Spleen (tissue), 7 donors: ENCODE measurements at regions not wholly inside any gene's neighbourhood (a gene's known extent, or its start where the extent isn't known, plus 50 kb on each side); places are given as distances from the start of the nearest gene placed in this dataset.

Source experiments
- CTCF ChIP-seq, 11 experiments: fragments of 200-600 bp in 7 of 11; fragments of 450-650 bp in 4 of 11; sonication (generic) in 4 of 11; IDR thresholded peaks in 8 of 11; conservative IDR thresholded peaks in 3 of 11; 1 replicate in 7 of 11; 2 replicates in 4 of 11; pipeline versions ENCODE4 v1.4.0 to v1.8.0; 2016 to 2021; ENCODE audit warnings: antibody characterized with exemption in 11 of 11, inconsistent platforms in 4 of 11, mild to moderate bottlenecking in 1 of 11
- POLR2A ChIP-seq, 3 donors: fragments of 450-650 bp; IDR thresholded peaks; one replicate each; pipeline ENCODE4 v1.5.1; 2017; ENCODE audit warnings: antibody characterized with exemption in 3 of 3, mild to moderate bottlenecking in 1 of 3
- POLR2AphosphoS5 ChIP-seq, 3 donors: sonication (generic); formaldehyde crosslinking; IDR thresholded peaks; one replicate each; pipeline ENCODE4 v1.5.1; 2017; ENCODE audit warnings: antibody characterized with exemption in 3 of 3
- donor health status: DM: no; HTN: no; CAD: no; lungs with moderate emphysema.
- donor health status: DM: no; HTN: no; CAD: no.
- donor health status: DM: no; HTN: no; CAD: no.

GRCh38 chr6:150765067-150765764 is 100.3 kb upstream of the MTHFD1L start:
- TF ChIP-seq CTCF (IDR thresholded peaks at IDR 0.05 in 8 of 11, conservative IDR thresholded peaks at IDR 0.05 in 3 of 11) (no peak), POLR2A (IDR thresholded peaks at IDR 0.05) (no peak), POLR2AphosphoS5 (IDR thresholded peaks at IDR 0.05) (no peak)
